Muscle of back (tissue), 3 donors: ENCODE measurements at regions not wholly inside any gene's neighbourhood (a gene's known extent, or its start where the extent isn't known, plus 50 kb on each side); places are given as distances from the start of the nearest gene placed in this dataset.

Experiments
- DNase-seq, 3 donors: peaks; one replicate each; pipeline versions ENCODE4 v3.0.0 to v3.0.0-alpha.2; 2013

DNA sequence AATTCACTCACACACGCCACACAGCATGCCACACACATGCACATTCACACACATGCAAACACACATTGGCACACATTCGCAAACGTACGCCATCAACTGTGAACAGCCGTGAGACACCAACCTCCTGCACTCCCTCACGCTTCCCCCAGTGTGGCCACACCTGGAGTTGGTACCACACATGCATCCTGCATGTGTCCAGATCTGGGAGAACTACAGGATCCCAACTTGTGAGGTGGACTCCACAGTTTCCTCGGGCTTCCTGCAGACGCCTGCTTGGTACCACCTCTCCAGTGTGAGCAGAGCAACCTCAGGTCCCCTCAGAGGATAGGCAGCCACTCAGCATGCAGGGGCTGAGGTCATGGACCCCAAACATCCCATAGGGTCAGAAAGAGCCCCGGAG is 239.0 kb downstream of the EIPR1 start:
- no peak for DNase-seq

DNA sequence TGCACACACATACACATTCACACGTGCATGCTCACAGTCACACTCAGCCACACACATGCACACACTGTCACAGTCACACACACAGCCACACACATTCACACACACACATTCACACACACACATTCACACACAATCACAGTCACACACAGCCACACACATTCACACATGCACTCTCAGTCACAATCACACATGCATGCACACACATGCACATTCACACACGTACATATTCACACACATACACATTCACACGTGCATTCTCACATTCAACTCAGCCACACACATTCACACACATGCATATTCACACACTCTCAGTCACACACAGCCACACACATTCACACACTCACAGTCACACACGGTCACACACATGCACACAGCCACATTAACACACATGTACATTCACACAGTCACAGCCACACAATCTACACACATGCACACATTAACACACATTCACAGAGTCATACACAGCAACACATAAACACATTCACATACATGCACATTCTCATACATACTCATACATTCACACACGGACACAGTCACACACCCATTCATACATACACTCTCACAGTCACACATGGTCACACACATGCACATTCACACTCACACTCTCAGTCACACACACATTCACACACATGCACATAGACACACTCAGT is 239.8 kb downstream of the EIPR1 start:
- DNase-seq: no peak

DNA sequence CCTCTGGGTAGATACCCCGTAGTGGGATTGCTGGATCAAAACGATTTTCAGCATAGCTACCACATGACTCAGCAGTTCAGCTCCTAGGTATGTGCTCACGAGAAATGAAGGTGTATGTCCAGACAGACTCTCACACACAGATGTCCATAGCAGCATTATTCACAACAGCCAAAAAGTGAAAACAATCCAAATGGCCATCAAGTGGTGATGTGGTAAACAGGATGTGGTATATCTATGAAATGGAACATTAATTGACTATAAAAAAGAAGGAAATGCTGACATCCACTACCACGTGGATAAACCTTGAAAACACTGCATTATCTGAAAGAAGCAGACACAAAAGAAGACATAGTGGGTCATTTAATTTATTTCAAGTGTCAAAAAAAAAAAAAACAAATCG is 241.9 kb downstream of the EIPR1 start:
- DNase-seq: no peak

DNA sequence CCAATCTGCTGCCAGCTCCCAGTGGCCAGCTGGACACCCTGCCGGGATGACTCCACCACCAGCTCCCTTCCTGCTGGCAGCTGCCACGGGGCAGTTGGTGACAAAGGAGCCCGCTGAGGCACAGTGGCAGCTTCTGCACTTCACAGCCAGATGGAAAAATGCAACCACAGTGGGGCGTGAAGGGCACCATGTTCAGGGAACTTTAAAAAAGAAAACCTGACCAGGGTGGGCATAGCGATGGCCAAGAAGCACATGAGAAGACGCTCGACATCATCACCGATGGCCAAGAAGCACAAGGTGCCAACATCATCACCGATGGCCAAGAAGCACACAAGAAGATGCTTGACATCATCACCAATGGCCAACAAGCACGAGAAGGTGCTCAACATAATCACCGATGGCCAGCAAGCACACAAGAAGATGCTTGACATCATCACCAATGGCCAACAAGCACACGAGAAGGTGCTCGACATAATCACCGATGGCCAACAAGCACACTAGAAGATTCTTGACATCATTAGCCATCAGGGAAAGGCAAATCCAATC is 243.5 kb downstream of the EIPR1 start:
- no peak for DNase-seq

DNA sequence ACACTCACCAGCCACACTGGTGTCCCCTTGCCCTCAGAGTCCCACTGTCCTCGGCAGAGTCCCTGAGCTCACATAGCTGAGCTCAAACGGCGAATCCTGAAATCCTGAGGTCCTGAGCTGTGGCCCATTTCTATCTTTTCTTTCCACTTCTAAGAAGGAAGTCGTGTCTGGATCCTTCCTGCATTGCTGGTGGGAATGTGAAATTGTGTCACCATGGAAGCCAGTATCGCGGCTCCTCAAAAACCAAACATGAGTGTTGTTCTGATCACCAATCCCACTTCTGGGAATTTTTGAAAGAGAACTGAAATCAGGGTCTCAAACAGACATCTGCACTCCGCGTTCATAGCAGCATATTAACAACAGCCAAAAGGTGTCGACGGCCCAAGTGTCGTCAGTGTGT is 244.7 kb downstream of the EIPR1 start:
- DNase-seq: no peak

DNA sequence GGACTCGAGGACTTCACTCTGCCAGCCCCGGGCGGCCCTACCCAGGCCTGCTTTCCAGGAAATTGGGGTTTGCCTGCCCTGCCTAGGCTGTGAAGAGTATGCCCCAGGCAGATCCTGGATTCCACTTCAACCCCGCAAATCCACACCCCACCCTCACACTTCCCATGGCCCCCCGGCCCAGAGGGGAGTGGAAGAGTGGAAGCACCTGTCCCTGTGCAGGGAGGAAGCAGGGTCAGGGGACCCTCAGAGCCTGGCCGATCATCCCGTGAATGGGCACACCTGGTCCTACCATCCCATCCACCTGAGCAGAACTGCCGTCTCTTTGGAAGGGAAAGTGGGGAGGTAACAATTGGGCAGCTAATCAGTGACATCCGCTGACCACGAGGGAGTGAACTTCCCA is 245.2 kb downstream of the EIPR1 start:
- DNase-seq: no peak

DNA sequence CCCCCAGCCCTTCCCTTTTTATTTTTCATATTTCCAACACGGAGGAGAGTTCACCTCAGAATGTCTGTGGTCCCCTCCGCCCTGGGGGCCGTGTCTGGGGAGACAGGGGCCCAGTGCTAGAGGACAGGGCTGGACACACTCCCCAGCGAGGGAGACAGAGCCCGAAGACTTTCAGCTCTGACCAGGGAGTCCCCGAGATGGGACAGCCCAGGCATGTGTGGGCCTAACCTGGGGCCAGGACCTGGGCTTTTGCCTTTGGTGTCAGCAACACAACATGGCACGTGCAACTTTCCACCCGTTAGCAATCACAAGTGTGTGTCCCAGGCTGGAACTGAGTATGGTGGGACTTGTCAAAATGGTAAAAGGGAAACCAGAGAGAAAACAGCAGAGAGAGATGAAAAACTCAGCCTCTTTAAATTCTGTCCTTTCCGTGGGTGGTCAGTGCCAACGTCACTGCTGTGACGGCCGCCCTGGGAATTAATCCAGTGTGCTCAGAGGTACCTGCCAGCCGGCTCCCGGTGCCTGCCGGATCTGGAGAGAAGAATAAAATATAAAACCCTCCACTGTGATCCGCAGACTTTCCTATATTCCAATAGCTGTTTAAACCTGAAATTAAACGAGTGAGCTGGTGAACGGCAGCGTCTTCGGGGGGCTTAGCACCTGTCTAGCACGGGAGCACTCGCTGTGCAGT is 245.8 kb downstream of the EIPR1 start:
- no peak for DNase-seq

DNA sequence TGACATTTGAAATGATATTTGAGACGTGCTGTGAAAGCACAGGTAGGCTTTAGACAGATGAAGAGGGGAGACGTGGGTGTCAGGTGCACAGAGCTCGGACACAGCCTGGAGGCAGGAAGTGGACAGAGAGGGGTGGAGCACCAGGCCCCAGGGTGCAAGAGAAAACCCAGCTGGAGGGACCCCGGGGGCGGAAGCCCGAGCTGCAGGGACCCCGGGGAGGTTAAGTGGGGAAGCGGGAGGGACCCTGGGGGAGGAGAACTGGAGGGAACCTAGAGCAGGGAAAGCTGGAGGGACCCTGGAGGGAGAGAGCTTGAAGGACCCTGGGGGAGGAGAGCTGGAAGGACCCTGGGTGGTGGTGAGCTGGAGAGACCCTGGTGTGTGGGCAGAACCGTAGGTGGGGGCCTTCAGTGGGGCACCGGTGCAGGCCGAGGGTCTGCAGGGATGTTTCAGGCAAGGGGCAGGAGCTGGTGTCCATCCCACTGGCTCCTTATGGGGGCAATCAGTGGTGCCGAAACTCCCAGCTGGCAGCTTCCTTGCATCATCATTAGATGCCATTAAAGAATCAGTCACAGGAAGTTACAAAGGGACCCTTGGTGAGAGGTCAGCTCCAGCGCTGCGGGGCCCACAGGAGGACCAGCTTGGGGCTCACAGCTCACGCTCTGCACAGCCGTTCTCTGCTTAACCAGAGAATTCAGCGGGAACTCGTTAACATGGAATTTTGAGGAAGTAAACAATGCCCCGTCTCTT is 246.6 kb downstream of the EIPR1 start:
- no peak for DNase-seq

DNA sequence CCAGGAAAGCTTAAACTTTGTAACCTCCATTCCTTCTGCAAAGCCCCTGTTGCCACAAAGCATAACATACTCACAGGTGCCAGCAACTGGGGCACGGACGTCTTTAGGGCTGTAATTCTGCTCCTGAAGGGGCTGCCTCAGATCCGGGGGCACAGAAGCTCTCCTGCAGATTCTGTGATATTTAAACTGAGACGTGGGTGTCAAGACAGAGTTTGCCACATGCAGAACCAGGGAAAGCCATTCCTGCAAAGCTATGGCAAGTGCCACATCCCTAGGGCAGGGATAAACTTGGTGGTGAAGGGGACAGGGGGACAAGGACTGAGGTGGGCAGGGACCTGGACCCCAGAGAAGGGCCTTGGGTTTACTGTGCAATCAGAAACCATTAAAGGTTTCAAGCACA is 247.2 kb downstream of the EIPR1 start:
- DNase-seq: no peak

DNA sequence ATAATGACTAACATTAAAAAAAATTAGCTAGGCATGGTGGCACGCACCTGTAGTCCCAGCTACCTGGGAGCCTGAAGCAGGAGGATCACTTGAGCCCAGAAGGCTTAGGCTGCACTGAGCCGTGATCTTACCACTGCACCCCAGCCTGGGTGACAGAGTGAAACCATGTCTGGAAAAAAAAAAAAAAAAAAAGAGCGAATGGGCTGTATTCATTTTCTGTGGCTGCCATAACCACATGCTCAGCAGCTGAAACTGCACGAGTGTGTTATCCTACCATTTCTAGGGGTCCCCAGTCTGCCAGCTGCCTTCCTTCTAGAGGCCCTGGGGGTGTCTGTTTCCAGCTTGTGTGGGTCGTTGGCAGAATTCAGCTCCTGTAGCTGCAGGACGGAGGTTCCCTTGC is 247.8 kb downstream of the EIPR1 start:
- DNase-seq: no peak

DNA sequence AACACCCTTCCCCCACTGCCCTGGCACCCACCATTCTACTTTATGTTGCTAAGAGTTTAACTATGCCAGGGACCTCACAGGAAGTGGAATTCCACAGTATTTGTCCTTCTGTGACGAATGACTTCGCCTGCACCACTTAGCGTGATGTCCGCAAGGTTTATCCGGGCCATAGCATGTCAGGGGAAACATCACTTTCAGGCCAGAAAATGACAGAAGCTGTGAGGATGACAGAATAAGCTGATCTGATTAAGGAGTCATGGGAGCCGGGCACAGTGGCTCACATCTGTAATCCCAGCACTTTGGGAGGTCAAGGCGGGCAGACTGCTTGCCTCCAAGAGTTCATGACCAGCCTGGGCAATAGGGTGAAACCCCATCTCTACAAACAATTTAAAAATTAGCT is 248.8 kb downstream of the EIPR1 start:
- no peak for DNase-seq

DNA sequence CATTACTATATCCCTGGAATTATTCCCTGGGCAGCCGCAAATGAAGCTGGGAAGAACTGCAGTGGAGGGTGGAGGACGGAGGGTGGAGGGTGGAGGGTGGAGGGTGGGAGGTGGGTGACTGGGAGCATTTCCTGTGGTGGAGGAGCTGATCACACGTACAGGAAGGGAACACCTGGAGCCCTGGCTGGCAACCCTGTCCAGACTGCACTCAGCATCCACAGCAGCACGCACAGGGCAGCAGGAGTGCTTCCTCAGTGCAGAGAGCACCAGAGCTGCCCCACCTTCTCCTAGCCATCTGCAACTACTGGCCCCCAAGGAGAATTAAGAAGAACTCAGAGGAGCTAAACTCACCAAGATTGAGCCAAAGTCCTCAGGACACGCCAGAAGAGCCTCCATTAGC is 249.9 kb downstream of the EIPR1 start:
- DNase-seq: peak in 1 of 3 donors; percentile 41

DNA sequence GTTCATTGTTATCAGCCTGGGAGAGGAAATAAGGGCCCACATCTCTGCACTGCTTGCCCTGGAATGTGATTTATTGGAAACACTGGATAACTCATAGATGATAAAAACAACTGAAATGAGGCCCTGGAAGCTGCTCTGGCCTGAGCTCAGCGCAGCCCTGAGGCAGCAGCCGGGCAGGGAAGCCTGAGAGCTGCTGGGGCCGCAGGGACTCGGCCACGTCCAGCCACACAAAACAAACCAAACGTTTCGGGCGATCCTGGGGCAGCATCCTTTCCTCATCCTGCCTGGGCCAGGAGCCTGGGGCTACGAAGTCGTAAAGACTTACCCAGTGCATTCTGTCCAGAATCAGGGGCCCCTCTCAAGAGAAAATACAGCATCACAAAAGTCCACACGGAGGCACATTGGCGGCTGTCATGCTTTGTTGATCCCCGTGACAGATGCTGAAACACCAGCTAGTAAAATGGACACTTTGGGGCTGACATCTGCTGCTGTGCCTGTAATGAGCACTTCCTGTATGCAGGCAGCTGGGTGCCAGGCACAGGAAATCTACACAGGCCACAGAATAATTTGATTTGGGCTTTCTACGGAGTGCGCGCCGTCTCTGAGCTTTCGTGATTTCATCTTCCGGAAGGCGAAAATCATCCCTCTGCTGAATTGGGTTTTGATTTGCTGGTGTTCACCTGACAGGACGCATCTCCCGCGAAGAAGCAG is 250.6 kb downstream of the EIPR1 start:
- peak in 2 of 3 donors; percentile 17 to 65 for DNase-seq

DNA sequence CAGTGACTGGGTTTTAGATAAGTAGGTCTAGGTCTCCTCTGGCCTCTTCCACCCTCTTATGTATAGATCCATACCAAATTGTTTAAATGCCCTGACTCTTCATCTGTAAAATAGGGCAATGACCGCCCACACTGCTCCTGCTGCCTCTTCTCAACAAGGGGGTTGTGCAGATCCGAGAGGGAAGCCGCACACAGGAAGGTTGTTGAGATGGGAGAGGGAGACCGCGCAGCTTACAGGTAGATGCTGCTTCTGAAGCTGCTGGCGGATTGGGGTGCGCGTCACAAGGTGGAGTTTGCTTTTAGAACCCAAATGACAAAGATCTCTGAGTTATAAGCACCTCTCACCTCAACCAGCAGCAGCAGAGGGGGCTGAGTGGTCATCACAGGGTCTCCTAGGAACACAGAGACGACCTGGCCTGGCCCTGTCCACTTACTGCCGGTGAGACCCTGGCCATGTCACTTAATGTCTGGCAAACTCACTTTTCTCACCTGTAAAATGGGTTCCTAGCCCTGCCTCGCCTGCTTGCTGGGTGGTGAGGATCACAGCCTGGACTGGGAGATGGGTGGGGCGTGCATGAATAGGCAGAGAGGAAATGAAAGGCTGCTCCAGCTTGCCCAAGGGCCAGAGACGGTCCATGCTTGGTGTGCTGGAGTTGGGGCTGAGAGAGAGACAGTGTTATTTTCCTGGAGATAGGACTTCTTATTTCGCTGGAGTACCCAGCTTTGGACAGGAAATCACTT is 251.3 kb downstream of the EIPR1 start:
- no peak for DNase-seq

DNA sequence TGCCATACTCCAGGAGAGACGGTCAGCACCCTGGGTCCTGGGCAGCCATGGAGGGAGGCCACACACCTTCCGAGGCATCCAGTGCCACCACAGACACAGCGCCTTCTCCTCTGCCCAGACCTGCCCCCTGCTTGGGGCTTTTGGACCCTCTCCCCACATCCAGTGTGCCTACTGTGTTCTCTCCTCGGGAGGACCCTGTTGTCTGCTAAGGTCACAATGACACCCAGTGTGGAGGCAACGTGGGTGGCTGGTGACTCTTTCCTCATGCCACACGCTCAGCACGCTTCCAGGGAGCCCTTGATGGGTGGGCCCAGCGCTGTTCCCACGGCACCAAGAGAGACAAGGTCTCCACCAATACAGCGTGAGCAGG is 251.9 kb downstream of the EIPR1 start:
- DNase-seq: no peak

DNA sequence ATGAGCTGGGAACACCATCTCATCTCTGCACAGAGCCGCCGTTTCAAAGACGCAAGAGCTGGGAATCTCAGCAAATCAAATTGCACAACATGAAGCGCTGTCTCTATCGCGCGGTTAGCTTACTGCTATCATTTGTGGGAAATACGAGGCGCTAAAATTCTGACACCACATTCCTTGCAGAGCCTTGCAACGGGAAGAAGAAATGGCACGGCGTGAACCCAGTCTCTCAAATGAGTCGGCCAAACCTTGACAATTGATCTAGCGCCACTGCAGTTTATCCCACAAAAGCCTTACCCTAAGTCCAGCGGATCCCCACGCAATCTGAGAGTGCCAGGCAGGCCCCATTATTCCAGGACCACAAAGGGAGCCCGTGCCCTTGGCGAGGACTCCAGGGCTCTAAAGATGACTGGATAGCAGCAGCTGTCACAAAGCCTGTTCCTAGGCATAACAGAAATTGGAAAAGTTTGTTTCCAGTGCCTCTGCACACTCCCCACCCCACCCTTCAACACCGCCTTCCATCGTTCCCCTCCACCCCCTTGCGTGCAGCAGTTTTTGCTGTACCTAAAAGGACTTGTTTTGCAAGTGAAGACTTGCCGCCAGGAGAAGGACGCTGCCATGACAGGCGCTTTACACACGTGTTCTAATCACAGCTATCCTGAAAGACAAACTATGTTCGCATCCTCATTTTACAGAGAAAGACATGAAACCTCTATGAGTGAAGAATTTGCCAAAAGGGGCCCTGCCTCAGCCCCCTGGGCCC is 252.4 kb downstream of the EIPR1 start:
- peak; percentile 13 to 53 (median 23) for DNase-seq

DNA sequence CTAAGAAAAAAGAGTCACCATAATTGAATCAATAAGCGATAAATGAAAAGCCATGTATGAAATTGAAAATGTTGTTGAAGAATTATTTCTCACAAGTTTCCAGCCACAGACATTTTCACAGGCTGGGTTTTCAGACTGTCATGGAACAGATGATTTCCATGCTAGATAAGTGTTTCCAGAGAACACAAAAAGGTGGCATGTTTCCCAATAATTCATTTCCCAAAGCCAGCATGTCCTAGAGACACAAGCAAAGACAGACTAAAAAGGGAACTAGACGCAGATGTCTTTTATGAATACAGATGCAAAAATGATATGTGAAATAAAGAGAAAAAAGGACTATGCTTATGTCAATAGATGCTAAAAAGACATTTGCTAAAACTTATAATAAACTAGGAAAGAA is 255.1 kb downstream of the EIPR1 start:
- peak; percentile 22 to 64 (median 49) for DNase-seq

DNA sequence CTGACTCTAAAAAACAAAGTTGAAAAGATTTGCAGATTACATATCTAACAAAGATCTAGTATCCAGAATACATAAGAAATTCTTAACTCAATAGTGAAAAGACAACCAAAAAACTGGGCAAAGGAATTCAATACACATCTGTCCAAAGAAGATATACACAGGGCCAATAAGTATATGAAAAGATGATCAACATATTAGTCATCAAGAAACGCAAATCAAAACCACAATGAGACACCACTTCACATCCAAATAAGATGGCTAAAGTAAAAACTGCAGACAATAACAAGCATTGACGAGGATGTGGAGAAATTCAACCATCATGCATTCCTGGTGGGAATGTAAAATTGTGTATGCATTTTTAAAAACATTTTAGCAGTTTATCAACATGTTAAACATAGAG is 256.0 kb downstream of the EIPR1 start:
- DNase-seq: no peak

DNA sequence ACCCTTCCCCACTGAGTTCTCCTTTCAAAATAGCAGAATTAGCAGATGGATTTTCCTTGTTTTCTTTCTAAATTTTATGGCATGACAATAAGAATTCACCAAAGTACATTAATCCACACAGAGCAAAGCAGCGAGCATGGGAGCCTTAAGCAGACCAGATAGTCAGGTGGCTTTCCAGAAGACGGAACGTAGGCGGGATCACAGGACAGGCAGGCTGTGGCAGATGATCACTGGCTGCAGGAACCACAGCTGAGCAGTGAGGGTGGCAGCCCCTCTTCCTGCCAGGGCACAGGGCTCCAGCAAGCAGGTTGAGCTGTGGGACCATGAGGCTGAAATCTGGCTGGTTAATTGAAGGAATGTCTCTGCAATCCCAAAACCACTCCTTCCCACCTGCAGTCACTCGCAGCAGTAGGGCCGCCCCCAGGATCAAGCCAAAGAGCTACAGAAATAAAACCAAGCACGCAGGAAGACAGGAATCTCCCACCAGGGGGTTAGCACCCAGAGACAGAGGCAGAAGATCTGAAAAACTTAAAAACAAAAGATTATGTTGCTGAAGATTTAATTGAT is 259.9 kb downstream of the EIPR1 start:
- no peak for DNase-seq

DNA sequence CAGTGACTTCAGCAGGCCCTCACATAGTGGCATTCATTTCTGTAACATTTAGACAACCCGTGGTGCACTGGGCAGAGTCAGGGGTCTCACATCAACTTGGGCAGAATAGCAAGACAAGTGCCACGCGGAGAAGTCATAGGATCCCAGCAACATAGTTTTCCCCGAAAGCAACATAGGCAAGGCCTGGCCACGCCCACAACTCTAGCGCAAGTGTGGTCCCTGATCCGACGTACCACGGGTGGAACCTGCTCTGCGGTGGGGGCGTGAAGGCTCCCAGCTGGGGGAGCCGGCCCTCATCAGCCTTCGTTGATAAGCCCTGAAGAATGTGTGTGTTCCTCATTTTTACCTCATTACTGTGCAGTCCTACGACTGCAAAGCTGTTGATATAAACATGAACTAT is 261.2 kb downstream of the EIPR1 start:
- no peak for DNase-seq
